D721Med (cell line): ENCODE measurements at regions not wholly inside any gene's neighbourhood (a gene's known extent, or its start where the extent isn't known, plus 50 kb on each side); places are given as distances from the start of the nearest gene placed in this dataset.

Experiments
- DNase-seq: peaks from one replicate; pipeline ENCODE4 v3.0.0; 2011; ENCODE audit warnings: low spot score; ENCODE audit not compliant: insufficient read length
- FAIRE-seq: peaks from 2 replicates; lab custom pipeline; 2011; peaks lifted over from hg19 to GRCh38; lab: Jason Lieb, UNC
- TF ChIP-seq, protein P1 (sequence below): IDR thresholded peaks from 2 replicates; pipeline ENCODE4 v1.5.1; 2012; ENCODE audit warnings: mild to moderate bottlenecking, control low read depth; ENCODE audit not compliant: insufficient read depth; ENCODE audit errors: missing control alignments

DNA sequence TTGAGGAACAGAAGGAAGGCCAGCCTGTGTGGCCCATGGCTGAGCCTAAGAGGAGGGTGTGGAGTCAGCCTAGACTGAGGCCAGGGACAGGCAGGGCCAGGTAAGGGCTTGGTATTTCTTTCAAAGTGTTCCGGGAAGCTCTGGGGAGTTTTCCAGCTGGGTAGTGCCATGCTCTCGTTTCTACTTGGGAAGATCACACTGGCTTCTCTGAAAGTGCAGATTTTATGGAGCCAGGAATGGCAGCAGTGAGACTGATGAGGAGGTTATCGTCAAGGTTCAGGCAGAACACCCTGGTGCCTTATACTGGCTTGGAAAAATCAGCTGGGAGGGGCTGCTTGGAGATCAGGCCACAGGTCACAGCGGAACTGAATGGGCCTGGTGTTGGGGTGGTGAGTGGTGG, 245.1 kb downstream of the SOX11 start:
- FAIRE-seq = no peak

DNA sequence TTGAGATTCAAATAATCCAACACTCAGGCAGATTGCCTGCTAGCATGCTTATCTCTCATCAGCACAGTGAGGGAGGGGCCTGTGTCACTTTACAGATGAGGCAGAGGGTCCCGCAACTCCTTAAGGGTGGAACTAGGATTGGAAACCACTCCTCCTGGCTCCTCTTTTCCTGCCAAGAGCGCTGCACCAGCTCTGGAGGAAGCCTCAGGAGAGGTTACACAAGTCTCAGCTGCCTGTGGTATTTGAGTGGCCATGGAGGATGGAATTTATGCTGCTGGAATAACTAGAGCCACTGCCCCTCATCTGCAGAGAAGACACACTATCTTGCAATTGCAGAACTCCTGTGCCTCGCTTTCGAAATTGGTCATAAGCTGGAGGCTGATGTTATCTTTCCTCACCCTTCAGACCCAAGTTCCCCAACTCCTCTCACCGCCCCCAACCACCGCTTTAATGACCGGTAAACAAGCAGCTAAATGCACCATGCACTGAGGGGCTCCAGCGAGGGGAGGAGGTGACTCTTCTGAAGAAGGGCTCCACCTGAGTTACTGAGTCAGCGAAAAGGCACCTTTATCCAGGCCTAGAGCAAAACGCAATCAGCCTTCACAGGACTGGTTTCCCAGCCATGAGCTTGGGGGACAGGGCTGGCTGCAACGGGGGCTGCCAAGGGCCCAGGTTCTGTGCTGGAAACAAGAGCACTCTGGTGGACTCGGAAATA, 245.8 kb downstream of the SOX11 start:
- FAIRE-seq (no peak), DNase-seq (no peak)
- TF ChIP-seq, protein P1, sequence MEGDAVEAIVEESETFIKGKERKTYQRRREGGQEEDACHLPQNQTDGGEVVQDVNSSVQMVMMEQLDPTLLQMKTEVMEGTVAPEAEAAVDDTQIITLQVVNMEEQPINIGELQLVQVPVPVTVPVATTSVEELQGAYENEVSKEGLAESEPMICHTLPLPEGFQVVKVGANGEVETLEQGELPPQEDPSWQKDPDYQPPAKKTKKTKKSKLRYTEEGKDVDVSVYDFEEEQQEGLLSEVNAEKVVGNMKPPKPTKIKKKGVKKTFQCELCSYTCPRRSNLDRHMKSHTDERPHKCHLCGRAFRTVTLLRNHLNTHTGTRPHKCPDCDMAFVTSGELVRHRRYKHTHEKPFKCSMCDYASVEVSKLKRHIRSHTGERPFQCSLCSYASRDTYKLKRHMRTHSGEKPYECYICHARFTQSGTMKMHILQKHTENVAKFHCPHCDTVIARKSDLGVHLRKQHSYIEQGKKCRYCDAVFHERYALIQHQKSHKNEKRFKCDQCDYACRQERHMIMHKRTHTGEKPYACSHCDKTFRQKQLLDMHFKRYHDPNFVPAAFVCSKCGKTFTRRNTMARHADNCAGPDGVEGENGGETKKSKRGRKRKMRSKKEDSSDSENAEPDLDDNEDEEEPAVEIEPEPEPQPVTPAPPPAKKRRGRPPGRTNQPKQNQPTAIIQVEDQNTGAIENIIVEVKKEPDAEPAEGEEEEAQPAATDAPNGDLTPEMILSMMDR = no peak

More for the DNA sequence above, 245.1 kb downstream of the SOX11 start:
- TF ChIP-seq, protein P1 = no peak
- no peak for DNase-seq

DNA sequence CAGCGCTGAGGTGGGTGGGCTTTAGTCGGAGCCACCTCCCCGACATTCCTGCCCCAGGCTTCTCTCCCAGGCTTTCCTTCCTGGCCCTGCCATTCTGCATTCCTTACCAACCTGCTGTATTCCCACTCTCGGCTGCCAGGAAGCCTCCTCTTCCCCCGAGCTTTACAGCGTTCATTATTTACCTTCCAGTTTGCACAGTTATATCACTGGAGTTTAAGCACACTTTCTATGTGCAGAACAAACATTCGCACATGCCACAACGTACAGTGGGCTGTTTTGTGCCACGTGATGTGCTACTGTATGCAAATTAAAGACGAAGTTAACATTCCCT, 246.3 kb downstream of the SOX11 start:
- no peak for DNase-seq
- TF ChIP-seq, protein P1 = no peak
- no peak for FAIRE-seq

DNA sequence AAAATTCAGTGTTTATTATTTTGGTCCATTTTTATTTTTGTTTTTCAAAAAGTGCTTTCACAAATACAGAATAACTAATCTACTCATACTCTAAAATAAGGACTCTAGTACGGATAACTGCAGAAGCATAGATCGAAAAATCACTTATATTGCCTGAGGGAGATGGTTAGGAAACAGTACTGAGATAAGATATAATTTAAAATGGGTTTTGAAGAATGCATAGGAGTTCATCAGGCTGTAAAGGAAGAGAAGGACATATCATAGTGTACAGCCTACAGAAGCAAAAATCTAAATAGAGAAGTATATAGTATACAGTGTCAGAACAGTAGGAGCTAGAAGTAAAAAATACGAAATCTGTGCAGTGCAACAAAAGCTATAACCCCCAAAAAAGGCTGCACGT, 247.4 kb downstream of the SOX11 start:
- no peak for DNase-seq
- TF ChIP-seq, protein P1 = no peak
- no peak for FAIRE-seq

DNA sequence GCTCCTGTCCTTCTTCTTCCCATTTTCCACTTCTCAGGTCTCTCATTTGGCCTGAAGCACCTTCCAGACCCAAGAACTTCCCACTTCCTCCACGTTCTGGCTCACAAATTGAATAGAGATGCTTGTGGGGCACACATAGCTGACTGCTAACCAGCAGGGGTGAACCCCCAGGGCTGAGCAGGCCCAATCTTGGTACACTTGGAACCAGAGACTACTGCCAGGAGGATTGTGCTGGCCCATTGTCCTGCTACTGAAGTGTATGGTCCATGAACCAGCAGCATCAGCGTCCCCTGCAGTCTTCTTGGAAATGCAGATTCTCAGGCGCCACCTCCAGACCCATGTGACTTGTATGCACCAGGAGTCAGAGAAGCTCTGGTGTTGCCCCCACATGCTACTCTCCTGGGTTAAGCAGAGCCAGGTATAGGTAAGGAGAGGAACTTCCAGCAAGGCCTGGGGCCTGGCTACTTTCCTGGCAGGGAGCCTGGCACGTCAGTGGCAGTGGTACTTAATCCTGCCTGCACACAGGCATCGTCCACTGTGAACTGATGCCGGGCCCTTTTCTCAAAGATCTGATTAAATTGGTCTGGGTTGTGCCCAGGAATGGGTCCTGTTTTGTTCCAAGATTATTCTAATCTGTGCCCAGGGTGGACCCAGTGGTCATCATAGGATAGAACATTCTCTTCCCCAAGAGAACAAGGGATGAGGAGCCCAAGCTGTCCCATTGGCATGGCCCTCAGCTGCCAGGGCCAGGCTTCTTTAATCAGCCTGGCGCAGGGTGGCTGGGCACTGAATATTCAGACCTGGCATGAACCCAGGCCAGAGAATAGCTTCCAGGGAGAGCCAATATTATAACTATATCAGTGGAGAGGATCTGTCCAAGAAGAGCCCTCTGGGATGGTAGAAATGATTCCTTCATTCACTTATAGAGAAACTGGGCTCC, 248.7 kb downstream of the SOX11 start:
- no peak for DNase-seq
- FAIRE-seq = no peak
- TF ChIP-seq, protein P1 = no peak

DNA sequence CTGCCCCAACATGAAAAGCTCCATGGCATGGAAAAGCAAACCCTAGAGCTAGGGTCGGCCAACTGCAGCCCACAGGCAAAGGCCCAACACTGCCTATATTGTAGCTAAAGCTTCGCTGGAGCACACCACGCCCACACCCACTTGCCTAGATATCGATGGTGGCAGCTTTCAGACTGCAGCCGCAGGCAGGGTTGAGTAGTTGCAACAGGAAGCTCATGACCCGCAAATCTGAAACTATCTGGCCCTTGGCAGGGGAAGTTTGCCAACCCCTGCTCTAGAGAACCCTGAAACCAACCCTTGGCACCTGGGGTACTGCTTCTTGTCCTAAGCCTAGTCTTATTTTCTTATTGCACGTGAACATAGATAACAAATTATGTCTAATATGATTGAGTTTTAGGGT, 250.0 kb downstream of the SOX11 start:
- TF ChIP-seq, protein P1 = no peak
- no peak for FAIRE-seq
- no peak for DNase-seq
